DND-41 (cell line): ENCODE measurements at regions not wholly inside any gene's neighbourhood (a gene's known extent, or its start where the extent isn't known, plus 50 kb on each side); places are given as distances from the start of the nearest gene placed in this dataset.

ENCODE experiments used
- ATAC-seq: fragments of 200-7000 bp; cut with Tn5 transposase; 3 replicates; pipeline ENCODE4 v1.9.1; 2021; ENCODE audit warnings: low read depth; ENCODE audit not compliant: insufficient read depth
- DNase-seq: peaks from one replicate; pipeline ENCODE4 v3.0.0-alpha.2; 2020
- H2AFZ ChIP-seq: 2 replicates; pipeline ENCODE4 v1.6.0; 2012; ENCODE audit warnings: low read depth, low read length
- H3K27ac ChIP-seq: 2 replicates; pipeline ENCODE4 v1.5.1; 2012; ENCODE audit warnings: low read length, inconsistent platforms
- H3K27me3 ChIP-seq: fragments of 200-600 bp; sonication (generic); 2 replicates; pipeline ENCODE4 v1.6.0; 2012; ENCODE audit warnings: low read length, mild to moderate bottlenecking, inconsistent platforms; ENCODE audit not compliant: insufficient read depth, poor library complexity
- H3K36me3 ChIP-seq: 2 replicates; pipeline ENCODE4 v1.5.1; 2012; ENCODE audit warnings: low read length, inconsistent platforms; ENCODE audit not compliant: insufficient read depth
- H3K4me1 ChIP-seq: 2 replicates; pipeline ENCODE4 v1.5.1; 2012; ENCODE audit warnings: mild to moderate bottlenecking, low read length; ENCODE audit not compliant: insufficient read depth
- H3K4me2 ChIP-seq: 2 replicates; pipeline ENCODE4 v1.6.0; 2012; ENCODE audit warnings: mild to moderate bottlenecking, moderate library complexity, low read length, inconsistent platforms; ENCODE audit not compliant: insufficient read depth
- H3K4me3 ChIP-seq, 2 experiments: fragments of 200-600 bp in 1 of 2; shearing (Covaris generic) in 1 of 2; 2 replicates each; pipeline ENCODE4 v1.5.1; 2012 to 2016; ENCODE audit warnings: inconsistent platforms in 2 of 2, low read length in 2 of 2, mild to moderate bottlenecking in 2 of 2, low read depth in 1 of 2, moderate library complexity in 1 of 2
- H3K79me2 ChIP-seq: 2 replicates; pipeline ENCODE4 v1.6.0; 2012; ENCODE audit warnings: low read length, inconsistent platforms; ENCODE audit not compliant: insufficient read depth
- H3K9ac ChIP-seq: 2 replicates; pipeline ENCODE4 v1.6.0; 2012; ENCODE audit warnings: low read depth, mild to moderate bottlenecking, inconsistent platforms, low read length, moderate library complexity
- H3K9me3 ChIP-seq: 2 replicates; pipeline ENCODE4 v1.5.1; 2012; ENCODE audit warnings: low read length, moderate library complexity, mild to moderate bottlenecking, inconsistent platforms; ENCODE audit not compliant: insufficient read depth, severe bottlenecking
- H4K20me1 ChIP-seq: 2 replicates; pipeline ENCODE4 v1.6.0; 2012; ENCODE audit warnings: low read length; ENCODE audit not compliant: insufficient read depth
- EZH2 ChIP-seq: IDR thresholded peaks from 3 replicates; pipeline ENCODE4 v1.6.1; 2012; ENCODE audit warnings: borderline replicate concordance, low read depth, mild to moderate bottlenecking, moderate library complexity, low read length, inconsistent platforms; ENCODE audit not compliant: severe bottlenecking
- TF ChIP-seq, protein P1 (sequence below): IDR thresholded peaks from 2 replicates; pipeline ENCODE4 v1.5.1; 2012; ENCODE audit warnings: borderline replicate concordance, low read length, moderate library complexity, mild to moderate bottlenecking; ENCODE audit not compliant: poor library complexity, severe bottlenecking; ENCODE audit errors: extremely low read depth

DNA sequence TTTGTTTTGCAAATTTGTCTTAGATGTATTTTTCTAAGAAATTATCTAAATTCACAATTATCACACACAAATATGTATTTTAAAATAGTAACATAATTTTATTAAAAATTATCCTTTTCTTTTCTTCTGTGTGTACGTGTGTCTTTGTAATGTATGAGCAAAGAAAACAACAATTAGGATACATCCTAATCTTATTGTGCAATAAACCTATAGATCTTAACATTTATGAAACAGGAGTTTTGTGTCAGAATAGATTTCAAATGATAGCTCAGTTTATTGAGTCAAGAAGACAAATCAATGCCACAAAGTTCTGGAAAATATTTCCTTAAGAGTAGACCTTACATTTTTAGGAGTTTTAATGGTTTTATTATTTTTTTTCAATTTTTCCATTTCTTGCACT lies 212.2 kb downstream of the KCNJ3 start:
- Histone ChIP-seq H3K4me2 (no peak overlapping the region), H3K79me2 (no peaks in the 10 kb centered on the region), H3K4me1 (no peaks in the 10 kb centered on the region), H3K9ac (no peak overlapping the region), H3K27ac (no peak overlapping the region), H3K36me3 (no peaks in the 10 kb centered on the region), H4K20me1 (no peaks in the 10 kb centered on the region), H3K4me3 (no peak overlapping the region), H2AFZ (no peak overlapping the region), H3K9me3 (no peaks in the 10 kb centered on the region), H3K27me3 (no peaks in the 10 kb centered on the region)
- TF ChIP-seq EZH2: no peak
- TF ChIP-seq, protein P1, sequence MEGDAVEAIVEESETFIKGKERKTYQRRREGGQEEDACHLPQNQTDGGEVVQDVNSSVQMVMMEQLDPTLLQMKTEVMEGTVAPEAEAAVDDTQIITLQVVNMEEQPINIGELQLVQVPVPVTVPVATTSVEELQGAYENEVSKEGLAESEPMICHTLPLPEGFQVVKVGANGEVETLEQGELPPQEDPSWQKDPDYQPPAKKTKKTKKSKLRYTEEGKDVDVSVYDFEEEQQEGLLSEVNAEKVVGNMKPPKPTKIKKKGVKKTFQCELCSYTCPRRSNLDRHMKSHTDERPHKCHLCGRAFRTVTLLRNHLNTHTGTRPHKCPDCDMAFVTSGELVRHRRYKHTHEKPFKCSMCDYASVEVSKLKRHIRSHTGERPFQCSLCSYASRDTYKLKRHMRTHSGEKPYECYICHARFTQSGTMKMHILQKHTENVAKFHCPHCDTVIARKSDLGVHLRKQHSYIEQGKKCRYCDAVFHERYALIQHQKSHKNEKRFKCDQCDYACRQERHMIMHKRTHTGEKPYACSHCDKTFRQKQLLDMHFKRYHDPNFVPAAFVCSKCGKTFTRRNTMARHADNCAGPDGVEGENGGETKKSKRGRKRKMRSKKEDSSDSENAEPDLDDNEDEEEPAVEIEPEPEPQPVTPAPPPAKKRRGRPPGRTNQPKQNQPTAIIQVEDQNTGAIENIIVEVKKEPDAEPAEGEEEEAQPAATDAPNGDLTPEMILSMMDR: no peak
- ATAC-seq: no peak
- no peak for DNase-seq

DNA sequence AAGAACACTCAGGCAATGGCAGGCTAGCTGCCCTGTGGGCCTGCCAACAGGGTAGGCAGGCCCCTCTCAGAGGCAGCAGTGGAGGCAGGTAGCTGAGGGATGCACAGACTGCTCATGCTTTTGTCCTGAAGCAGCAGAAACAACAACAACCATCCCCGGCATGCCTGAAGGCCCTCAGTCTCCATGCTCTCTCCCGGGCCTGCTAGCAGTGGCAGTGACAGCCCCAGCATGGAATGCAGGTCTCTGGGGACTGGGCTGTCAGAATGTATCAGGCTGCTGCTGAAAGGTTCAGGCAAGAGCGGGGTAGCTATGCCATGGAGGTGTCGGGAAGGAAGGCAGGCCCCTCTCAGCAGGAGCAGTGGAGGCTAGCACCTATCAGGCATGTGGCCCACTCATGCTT lies 209.8 kb downstream of the KCNJ3 start:
- H3K27me3 ChIP-seq: no peaks in the 10 kb centered on the region
- H3K4me1 ChIP-seq: no peaks in the 10 kb centered on the region
- no peaks in the 10 kb centered on the region for H3K36me3 ChIP-seq
- H3K4me2 ChIP-seq: no peak overlapping the region
- DNase-seq (no peak), ATAC-seq (no peak)
- no peaks in the 10 kb centered on the region for H3K79me2 ChIP-seq
- no peaks in the 10 kb centered on the region for H3K9me3 ChIP-seq
- no peak overlapping the region for H3K4me3 ChIP-seq
- TF ChIP-seq, protein P1: no peak
- no peak for TF ChIP-seq EZH2
- no peaks in the 10 kb centered on the region for H4K20me1 ChIP-seq
- no peak overlapping the region for H2AFZ ChIP-seq
- H3K27ac ChIP-seq: no peak overlapping the region
- no peak overlapping the region for H3K9ac ChIP-seq
